DMS 273 (cell line): ENCODE measurements at regions not wholly inside any gene's neighbourhood (a gene's known extent, or its start where the extent isn't known, plus 50 kb on each side); places are given as distances from the start of the nearest gene placed in this dataset.

Source experiments
- DNase-seq: peaks from one replicate; lab custom pipeline; 2025; ENCODE audit not compliant: unreplicated experiment; lab: John Stamatoyannopoulos, UW

DNA sequence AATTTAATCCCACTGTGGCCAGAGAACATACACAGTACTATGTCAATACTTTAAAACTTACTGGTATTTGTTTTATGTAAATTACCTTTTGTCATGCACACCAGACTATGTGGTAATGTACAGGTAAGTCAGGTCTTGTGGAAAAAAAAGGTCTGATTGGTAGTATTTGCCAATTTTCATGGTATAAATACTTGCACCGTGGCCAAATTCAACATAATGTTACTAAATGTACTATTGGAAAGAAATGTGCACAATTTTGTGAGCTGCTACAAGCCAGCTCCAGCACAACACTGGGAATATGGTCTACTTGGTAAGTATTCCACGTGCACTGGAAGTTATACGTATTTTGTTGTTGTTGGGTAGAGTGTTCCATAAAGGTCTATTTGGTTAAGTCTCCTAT, 392.5 kb downstream of the RPS24 start:
- no peak for DNase-seq

DNA sequence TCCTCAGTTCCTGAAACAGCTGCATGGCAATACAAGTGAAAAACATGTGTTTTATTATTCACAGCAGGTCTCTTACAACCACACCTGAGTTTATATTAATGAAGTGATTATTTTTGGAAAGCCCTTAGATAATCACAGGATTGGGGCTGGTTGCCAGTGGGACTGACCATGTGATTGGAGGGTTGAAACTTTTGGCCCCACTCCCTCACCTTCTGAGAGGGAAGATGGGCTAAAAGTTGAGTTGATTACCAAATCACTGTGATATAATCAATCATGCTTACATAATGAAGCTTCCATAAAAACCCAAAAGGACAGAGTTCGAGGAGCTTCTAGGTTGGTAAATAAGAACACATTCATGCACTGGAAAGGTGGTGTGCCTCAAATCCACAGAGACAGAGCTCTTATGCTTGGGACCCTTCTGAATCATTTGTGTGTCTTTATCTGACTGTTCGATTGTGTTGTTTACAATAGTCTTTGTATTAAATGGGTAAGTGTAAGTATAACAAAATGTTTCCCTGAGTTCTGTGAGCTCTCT, 393.9 kb downstream of the RPS24 start:
- DNase-seq = no peak

DNA sequence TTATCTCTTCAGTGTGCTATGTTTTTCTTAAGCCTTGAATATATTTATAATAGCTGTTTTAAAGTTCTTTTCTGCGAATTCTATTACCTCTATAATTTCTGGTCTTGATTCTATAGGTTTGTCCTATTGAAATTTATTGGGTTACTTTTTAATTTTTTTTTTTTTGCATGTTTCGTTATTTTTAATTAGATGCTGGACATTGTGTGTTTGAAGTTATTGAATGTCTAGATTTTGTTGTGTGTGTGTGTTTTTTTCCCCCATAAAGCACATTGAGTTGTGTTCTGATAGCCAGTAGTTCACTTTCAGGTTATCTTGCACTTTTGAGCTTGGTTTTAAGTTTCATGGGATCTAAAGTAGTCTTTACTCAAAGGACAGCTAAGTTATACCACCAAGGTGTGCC, 394.9 kb downstream of the RPS24 start:
- no peak for DNase-seq

DNA sequence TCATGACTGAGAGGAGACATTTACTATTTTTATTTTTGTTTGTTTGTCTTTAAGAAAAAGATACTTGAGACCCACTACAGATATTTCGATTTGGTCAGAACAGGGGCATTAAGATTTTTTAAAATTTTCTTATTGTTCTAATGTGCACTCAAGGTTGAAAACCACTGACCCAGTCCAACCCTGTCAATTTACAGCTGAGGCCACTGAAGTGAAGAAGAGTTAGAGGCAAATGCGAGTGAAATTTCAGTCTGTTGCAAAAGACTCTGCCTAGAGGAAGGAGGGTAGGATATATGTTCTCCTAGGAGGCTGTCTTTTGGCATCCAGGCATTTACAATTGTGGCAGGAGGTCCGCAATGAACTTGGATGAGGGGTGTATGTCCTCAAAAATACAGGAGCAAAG, 396.3 kb downstream of the RPS24 start:
- DNase-seq = no peak

DNA sequence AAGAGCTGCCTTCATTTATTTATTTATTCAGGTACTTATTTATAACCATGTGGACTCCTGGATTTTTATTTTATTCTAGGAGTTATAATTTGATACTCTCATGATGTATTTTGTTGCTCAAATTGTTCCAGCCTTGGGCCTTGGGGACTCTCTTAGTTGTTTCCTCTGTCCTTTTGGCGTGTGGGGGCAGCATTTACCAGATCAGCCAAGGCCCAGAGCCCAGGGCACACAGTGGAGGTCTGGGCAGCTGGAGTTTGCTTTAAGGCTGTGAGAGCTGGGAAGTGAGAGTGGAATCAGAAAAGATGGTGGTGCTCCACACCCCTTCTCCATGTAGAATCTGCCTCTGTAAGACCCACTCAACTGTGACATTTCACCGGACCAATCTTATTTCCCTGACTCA, 398.9 kb downstream of the RPS24 start:
- peak; percentile 28 for DNase-seq

DNA sequence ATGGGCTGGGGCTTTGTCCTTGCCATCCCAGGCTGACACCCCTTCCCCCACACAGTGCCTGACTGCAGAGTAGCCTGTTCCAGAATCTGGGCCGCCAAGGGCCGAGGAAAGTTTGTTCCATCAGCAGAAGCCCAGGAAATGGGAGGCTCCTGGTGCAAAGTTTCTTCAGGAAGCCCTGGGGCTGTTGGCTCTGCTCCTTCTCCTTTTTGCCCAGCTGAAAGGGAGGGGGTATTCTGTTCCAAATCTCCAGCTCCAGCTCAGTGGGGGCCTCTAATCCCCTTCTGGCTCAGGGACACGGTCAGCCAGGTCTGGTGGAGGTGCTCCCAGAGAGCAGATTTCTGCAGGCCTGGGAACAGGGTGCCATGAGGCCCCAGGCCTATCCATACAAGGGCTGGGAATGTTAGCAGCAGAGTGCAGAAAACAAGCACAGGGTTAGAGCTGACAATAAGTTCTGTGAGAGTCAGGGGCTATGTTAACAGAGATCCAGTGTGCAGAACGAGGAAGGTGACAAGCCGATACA, 399.5 kb downstream of the RPS24 start:
- no peak for DNase-seq

DNA sequence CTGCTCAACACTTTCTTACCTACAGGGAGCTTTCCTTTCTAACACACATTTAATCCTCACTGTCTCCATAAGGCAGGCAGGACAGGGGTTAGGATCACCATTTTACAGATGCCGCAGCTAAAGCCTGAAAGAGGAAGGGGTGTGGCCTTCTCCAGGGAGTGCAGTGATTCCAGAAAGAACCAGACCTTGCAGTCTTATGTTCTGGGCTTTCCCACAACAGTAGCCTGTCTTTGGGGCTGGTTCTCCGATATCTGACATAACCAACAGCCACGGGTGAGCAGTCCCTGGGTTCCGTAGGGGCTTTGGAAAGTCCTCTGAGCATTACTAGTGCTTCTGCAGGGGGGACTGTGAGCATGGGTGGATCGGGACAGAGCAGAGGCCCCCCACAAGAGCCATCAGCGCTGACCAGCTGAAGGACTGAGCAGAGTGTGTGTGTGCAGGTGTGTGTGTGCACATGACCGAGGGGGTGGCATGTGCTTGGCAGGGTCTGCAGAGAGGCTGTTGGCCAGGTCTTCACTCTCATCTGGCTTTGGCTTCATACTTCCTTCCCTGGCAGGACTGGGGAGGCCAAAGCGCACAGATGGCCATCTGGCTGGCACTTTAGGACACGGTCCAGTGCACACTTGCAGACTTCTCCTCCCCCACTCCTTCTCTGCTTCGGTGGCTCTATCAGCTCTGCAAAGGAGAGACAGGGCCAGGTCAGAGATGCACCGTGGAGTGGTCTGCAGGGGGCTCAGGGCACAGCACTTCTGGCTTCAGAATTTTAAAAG, 400.3 kb downstream of the RPS24 start:
- peak; percentile 88 for DNase-seq

DNA sequence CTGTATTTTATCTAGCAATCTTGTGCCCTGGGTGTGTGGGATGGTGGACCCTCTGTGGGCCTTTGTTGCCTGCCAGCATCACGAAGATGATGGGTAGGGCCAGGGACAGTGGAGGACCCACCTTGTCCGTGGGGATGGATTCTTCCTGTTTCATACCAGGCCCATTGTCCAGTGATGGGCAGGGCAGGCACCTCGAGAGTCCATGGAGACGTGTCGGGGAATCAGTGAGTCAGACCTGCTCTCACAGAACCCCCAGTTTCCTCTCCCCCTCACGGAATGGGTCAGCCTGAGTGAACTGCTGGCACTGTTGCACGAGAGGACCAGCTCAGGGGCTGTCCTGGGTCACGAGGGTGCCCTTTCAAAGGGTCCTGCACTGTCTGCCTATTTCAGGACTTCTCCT, 401.2 kb downstream of the RPS24 start:
- DNase-seq = no peak

DNA sequence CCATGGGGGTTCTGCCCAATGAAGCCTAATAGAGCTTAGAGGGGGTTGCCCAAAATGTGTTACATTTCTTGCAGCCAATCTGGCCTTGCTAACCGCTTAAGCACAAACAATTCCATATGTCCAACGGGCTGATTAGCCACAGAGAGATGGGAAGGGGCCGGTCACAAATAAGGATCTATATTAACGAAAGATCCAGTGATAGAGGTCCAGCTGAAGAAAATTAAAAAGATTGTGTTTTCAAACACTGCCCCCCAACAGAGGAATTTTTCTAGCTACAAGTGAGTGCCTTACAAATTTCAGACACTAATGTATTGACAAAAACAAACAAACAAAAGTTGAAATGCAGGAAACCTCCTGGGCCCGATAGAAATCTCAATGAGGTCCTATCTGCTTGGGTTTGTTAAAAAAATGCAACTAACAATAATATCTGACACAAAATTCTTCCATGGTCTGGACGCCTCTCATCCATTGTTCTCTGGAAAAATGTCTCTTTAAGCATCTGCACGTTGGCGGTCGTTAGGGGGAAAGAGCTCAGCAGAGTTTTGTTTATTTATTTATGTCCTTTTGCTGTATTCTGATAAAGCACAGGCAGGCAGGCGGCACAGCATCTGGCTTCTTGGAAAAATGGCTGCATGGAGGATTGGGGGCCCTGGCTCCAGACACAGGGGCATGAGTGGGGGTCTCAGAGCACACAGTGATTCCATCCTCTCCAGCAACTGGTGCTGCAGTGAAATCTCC, 402.0 kb downstream of the RPS24 start:
- DNase-seq = peak; percentile 46

DNA sequence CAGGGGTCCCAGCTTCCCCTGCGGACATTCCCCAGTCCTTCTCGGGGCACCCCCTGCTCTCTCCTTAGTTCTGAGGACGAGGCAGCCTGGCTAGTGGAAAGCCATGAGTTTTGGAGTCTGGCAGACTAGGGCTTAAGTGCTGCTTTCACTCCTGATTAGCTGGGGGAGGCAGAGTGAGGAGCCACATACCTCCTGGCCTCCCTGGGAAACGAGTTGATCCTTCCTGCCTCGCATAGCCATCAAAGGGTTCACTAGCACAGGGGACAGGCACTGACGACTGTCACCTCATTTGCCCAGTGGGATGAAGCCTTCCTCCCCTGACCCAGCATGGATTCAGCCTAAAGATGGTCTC, 402.5 kb downstream of the RPS24 start:
- peak; percentile 38 for DNase-seq

DNA sequence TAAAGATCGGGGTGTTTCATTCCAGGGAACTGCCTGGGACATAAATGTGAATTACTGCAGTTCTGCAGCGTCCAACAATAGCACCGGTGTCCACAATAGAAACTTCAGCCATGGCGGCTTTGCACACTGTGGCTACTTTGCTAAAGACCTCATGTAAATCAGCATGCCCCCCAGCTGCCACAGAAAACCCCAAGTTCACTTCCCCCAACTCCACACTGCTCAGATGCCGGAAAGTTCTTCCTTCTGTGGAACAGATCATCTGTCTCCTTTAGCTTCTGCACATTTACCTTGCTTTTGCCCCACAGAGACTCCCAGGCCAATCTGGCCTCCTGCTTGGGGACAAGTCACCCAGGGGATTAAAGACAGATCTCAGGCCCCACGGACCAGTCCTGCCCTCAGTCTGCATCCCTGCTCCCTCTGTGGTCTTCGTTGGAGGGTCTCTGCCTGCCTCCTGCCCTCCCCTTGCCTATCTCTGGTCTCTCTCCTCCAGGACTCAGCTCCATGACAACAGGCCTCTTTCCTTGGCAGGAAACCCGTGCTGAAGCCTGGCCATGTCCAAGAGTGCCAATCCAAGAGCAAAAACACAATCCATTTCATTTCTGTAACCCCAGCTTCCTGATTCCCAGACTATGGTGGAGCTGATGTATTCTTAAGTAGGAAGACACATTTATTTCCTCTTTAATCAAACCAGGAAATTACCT, 403.2 kb downstream of the RPS24 start:
- peak; percentile 9 for DNase-seq

DNA sequence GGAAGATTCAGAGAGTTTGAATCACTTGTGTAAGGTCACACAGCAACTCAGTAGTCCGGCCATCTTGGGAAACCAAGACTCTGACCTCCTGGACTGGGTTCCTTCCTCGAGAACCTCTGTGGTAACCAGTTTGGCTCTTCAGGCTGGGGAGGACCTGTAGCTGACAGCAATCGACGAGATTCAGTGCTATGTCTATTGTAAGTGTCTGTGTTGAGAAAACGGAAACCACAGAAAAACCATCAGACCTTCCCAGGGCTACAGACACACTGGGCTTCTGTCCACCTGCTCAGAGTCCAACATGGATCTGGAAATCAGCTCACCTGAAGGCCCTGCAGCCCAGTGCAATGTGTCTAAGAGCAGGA, 403.7 kb downstream of the RPS24 start:
- no peak for DNase-seq

DNA sequence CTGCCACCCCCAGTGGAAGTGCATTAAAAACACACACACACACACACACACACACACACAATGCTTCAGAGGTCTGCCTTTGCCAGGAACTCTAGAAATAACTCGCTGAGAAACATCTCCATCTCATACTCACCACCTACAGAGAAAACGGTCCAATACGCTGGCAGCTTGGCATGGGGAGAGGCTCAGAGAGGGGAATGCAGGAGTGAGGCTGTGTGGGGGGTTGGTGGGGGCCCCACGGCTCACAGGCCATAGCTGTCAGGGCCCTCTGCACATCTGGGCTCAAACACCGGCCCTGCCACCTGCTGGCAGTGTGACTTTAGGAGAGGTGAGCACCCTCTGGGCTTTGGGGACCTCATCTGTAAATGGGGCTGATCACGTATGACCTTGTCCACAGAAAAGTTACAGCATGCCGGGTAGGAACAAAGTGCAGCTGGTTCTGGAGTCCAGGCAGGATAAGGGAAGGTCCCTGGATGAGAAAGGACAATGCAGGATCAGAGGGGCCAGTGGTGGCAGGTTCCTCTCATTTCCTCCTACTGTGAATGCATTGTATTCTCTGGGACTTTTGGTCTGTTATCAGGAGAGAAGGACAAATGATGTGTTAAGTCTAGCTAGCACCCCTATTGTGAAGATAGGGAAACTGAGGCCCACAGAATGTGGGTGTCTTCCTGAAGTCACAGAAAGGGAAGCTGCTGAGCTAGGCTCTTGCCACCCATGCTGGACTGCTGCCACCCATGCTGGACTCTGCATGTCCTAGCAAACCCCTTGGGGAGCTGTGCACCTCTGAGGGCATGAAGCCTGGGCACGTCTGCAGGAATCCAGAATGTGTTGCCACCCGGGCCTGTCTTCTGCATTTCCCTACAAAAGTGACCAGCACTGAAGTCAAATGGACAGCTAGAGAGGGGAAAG, 404.6 kb downstream of the RPS24 start:
- DNase-seq = no peak

DNA sequence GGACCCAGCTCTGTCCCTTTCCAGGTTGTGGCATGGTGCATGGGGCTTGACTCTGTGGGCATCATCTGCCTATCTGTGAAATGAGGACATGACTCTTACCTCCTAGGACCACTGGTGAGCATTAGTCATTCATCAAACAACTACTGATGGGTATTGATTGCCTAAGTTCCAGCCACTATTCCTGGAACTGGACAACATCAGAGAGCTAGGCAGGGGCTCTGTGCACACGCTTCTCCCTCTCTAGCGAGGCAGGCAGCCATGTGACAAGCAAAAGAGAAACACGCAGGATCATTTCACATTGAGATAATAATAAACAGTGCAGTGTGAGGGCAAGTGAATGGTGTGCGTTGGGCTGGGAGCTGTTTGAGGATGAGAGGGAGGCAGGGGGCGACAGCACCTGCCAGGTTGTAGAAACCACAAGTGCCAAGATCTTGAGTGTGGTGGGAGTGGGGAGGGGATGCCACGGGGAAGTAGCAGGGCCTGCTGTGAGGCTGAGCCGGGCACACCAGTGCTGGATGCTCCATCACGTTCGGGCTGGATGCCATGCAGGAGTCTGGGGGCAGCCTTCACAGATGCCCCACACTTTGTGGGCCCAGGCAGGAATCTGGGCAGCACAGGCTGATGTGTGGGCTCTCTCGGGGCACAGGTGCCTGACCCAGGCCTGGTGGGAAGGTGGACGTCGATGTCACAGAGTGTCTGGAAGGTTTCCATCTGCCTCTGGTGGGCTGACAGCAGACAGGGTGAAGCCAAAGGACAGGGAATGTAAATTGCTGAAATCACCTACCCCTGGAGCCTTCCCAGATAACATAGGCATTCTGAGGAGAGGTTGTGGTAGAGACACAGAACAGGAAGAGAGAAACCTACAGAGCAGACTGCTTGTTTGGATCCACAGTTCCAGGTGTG, 405.5 kb downstream of the RPS24 start:
- no peak for DNase-seq

DNA sequence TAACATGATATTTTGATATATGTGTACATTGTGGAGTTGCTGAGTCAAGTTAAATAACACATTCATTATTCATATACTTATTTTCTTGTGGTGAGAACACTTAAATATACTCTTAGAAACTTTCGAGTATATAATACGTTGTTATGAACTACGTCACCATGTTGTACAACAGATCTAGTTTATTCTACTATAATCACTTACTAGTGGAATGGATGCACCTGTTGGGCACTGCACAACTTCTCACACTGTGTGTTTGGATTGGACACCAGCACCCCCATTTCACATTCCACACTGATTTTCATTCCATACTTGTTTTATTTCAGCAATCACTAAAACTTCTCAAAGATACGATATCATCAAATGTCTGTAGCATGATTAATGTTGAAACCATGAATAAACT, 407.3 kb downstream of the RPS24 start:
- DNase-seq = no peak

DNA sequence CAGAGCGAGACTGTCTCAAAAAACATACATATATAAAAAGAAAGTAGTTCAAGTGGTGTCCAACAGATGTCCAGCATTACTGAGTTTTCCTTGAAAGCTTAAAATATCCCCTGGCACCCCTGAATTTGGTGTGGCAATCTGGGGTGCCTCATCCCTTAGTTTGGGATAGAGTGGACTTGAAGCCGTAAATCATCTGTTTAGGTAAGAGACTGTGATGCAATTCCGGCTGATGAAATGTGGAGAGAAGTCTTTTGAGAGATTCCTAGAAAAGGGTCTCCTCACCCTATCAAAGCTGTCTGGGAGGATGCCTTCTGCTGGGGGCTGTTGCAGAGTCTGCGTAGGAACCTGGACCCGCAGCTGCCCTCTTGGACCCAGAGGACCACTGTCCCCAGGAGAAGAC, 408.0 kb downstream of the RPS24 start:
- no peak for DNase-seq

DNA sequence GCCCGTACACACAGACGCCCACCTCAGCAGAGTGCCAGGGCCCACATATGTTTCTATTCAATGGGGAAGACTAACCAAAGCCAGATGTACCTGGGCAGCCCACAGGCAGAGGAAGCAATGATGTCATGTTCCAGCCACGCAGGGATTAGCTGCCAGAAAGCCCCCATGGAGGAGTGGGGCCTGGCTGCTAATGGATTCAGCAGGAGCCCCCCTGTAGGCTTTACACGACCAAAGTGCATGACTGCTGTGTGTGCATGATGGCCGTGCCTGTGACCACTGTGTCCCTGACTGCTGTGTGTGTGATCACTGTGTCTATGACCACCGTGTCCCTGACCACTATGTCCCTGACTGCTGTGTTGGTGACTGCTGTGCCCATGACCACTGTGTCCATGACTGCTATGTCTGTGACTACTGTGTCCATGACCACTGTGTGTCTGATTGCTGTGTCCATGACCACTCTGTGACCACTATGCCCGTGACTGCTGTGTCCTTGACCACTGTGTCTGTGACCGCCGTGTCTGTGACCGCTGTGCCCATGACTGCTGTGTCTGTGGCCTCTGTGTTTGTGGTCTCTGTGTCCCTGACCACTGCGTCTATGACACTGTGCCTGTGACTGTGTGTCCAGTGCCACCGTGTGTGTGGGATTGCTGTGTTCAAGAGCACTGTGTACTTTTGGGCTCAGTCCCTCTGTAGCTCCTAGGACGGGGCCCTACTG, 409.3 kb downstream of the RPS24 start:
- no peak for DNase-seq

DNA sequence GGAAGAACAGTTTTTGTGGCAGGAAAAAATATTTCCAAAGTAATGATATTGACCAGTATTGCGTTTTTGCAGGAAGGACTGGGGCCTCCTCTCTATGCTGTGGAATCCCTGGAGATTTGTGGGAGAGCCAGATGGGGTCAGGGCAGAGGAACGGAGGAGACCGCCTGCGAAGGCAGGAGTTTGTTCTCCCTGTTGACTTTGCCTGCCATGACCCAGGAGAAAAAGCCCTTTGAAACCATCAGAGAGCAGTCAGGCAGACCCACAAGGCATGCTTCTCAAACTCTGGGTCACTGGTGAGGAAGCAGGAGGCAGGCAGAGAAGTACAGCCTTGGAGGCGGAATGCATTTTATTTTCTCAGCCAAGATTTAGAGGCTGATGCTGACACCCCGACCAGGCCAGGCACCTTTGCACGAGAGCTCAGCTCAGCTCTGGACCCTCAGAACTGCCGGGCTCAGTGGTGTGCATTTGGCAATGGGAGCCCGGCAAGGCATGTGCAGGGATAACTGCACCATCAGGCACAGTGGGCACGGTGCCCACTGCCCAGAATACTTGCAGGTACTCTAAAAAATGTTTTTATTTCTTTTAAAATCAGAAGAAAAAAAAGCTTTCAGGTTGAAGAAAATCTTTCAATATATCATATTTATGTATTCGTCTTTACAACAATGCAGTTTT, 410.4 kb downstream of the RPS24 start:
- peak; percentile 34 for DNase-seq
